ENCODE measurements at regions not wholly inside any gene's neighbourhood (a gene's known extent, or its start where the extent isn't known, plus 50 kb on each side); places are given as distances from the start of the nearest gene placed in this dataset.

GRCh38 chr5:3411363-3411762, 184.3 kb upstream of the IRX1 start:
- WGBS (ENCODE audit: insufficient coverage): no CpG with 5 or more reads among the region's 2 CpGs
- no peak for TF ChIP-seq CTCF (IDR thresholded peaks at IDR 0.05)
- Histone ChIP-seq H3K4me1 (ENCODE audit: control insufficient read depth in 1 of 2, insufficient read depth in 2 of 2, low read length in 2 of 2) (no peaks in the 10 kb centered on the region), H3K4me2 (replicated peaks; ENCODE audit: extremely low read depth, low read length, poor library complexity, severe bottlenecking) (no peak overlapping the region), H3K36me3 (replicated peaks in 1 of 2; ENCODE audit: control insufficient read depth in 1 of 2, insufficient read depth in 2 of 2, low read length in 2 of 2) (no peaks in the 10 kb centered on the region), H2AFZ (ENCODE audit: insufficient read depth, low read depth, low read length, poor library complexity, severe bottlenecking) (no peak overlapping the region), H3K4me3 (replicated peaks in 1 of 3; ENCODE audit: low read depth in 2 of 3, low read length in 3 of 3) (no peak overlapping the region), H3K9me3 (replicated peaks in 1 of 2; ENCODE audit: control insufficient read depth in 1 of 2, insufficient read depth in 1 of 2, low read length in 2 of 2) (peaks cover 3 to 18% of the 10 kb centered on the region in 2 donors), H3K79me2 (ENCODE audit: insufficient read depth, low read length) (no peaks in the 10 kb centered on the region), H3K27me3 (ENCODE audit: control insufficient read depth in 2 of 2, insufficient read depth in 2 of 2, low read length in 2 of 2) (no peaks in the 10 kb centered on the region), H3K9ac (ENCODE audit: insufficient read depth, low read length, poor library complexity, severe bottlenecking) (no peak overlapping the region), H4K20me1 (ENCODE audit: insufficient read depth, low read length) (no peaks in the 10 kb centered on the region), H3K27ac (ENCODE audit: low read depth in 1 of 2, low read length in 2 of 2) (no peak overlapping the region)
- Mint-ChIP-seq H3K36me3 (no peaks in the 10 kb centered on the region), H3K4me1 (no peaks in the 10 kb centered on the region), H3K27ac (no peak overlapping the region), H3K27me3 (ENCODE audit: low read depth in 3 of 3) (peaks cover 0 to 3% (median 0%) of the 10 kb centered on the region in 3 donors), H3K9me3 (peaks cover 3 to 17% (median 12%) of the 10 kb centered on the region in 7 donors), H3K4me3 (no peak overlapping the region)
- intact Hi-C loops (cut with micrococcal nuclease): no loop called here
- no peak for DNase-seq

GRCh38 chr5:3401635-3402034, 194.0 kb upstream of the IRX1 start:
- Histone ChIP-seq H3K9ac (ENCODE audit: insufficient read depth, low read length, poor library complexity, severe bottlenecking) (no peak overlapping the region), H3K36me3 (replicated peaks in 1 of 2; ENCODE audit: control insufficient read depth in 1 of 2, insufficient read depth in 2 of 2, low read length in 2 of 2) (no peaks in the 10 kb centered on the region), H3K4me1 (ENCODE audit: control insufficient read depth in 1 of 2, insufficient read depth in 2 of 2, low read length in 2 of 2) (no peaks in the 10 kb centered on the region), H3K4me3 (replicated peaks in 1 of 3; ENCODE audit: low read depth in 2 of 3, low read length in 3 of 3) (no peak overlapping the region), H3K4me2 (replicated peaks; ENCODE audit: extremely low read depth, low read length, poor library complexity, severe bottlenecking) (no peak overlapping the region), H4K20me1 (ENCODE audit: insufficient read depth, low read length) (no peaks in the 10 kb centered on the region), H3K27me3 (ENCODE audit: control insufficient read depth in 2 of 2, insufficient read depth in 2 of 2, low read length in 2 of 2) (no peaks in the 10 kb centered on the region), H3K27ac (ENCODE audit: low read depth in 1 of 2, low read length in 2 of 2) (no peak overlapping the region), H2AFZ (ENCODE audit: insufficient read depth, low read depth, low read length, poor library complexity, severe bottlenecking) (no peak overlapping the region), H3K9me3 (replicated peaks in 1 of 2; ENCODE audit: control insufficient read depth in 1 of 2, insufficient read depth in 1 of 2, low read length in 2 of 2) (peaks cover 25 to 36% of the 10 kb centered on the region in 2 donors), H3K79me2 (ENCODE audit: insufficient read depth, low read length) (no peaks in the 10 kb centered on the region)
- H3K4me3 Mint-ChIP-seq: no peak overlapping the region
- TF ChIP-seq CTCF (IDR thresholded peaks at IDR 0.05): no peak
- H3K27me3 Mint-ChIP-seq (ENCODE audit: low read depth in 3 of 3): peaks cover 0 to 1% (median 0%) of the 10 kb centered on the region in 3 donors
- no peaks in the 10 kb centered on the region for H3K4me1 Mint-ChIP-seq
- peaks cover 4 to 30% (median 15%) of the 10 kb centered on the region in 7 donors for H3K9me3 Mint-ChIP-seq
- no peak for DNase-seq
- H3K36me3 Mint-ChIP-seq: no peaks in the 10 kb centered on the region
- H3K27ac Mint-ChIP-seq: peak overlapping the region in 1 of 7 donors; percentile 50
- 73% methylated on average over 4 of the region's 8 CpGs for WGBS (ENCODE audit: insufficient coverage)
- intact Hi-C loops (cut with micrococcal nuclease): no loop called here
